Smooth muscle cell (in vitro differentiated cells): ENCODE measurements at regions not wholly inside any gene's neighbourhood (a gene's known extent, or its start where the extent isn't known, plus 50 kb on each side); places are given as distances from the start of the nearest gene placed in this dataset.
"Not testable (repeated sequence)": the region's sequence is repeated elsewhere in the genome, so short reads cannot be mapped to it uniquely, and the experiment has no call there.

Source experiments
- DNase-seq: peaks from one replicate; lab custom pipeline; 2025; ENCODE audit not compliant: unreplicated experiment; lab: John Stamatoyannopoulos, UW
- H2AFZ ChIP-seq: fragments of 200-600 bp; sonication (generic); 2 replicates; pipeline ENCODE4 v1.6.0; 2016; ENCODE audit warnings: antibody characterized with exemption, low read depth, mild to moderate bottlenecking
- H3F3A ChIP-seq: fragments of 200-600 bp; sonication (generic); 2 replicates; pipeline ENCODE4 v1.6.0; 2017; ENCODE audit warnings: antibody characterized with exemption, low read depth
- H3K27ac ChIP-seq: fragments of 200-600 bp; sonication (generic); 2 replicates; pipeline ENCODE4 v1.5.1; 2016; ENCODE audit warnings: low read depth, mild to moderate bottlenecking
- H3K27me3 ChIP-seq: fragments of 200-600 bp; sonication (generic); 2 replicates; pipeline ENCODE4 v1.6.1; 2016; ENCODE audit warnings: low read depth, mild to moderate bottlenecking
- H3K36me3 ChIP-seq: fragments of 200-600 bp; sonication (generic); 2 replicates; pipeline ENCODE4 v1.5.1; 2016; ENCODE audit warnings: low read depth
- H3K4me1 ChIP-seq: fragments of 200-600 bp; sonication (generic); 2 replicates; pipeline ENCODE4 v1.5.1; 2016; ENCODE audit warnings: low read depth
- H3K4me2 ChIP-seq: fragments of 200-600 bp; sonication (generic); 2 replicates; pipeline ENCODE4 v1.6.0; 2016; ENCODE audit warnings: mild to moderate bottlenecking
- H3K4me3 ChIP-seq: fragments of 200-600 bp; sonication (generic); 2 replicates; pipeline ENCODE4 v1.5.1; 2016; ENCODE audit warnings: mild to moderate bottlenecking
- H3K79me2 ChIP-seq: fragments of 200-600 bp; sonication (generic); 2 replicates; pipeline ENCODE4 v1.6.0; 2016; ENCODE audit warnings: low read depth, mild to moderate bottlenecking
- H3K9ac ChIP-seq: fragments of 200-600 bp; sonication (generic); 2 replicates; pipeline ENCODE4 v1.6.0; 2016; ENCODE audit warnings: low read depth
- H3K9me3 ChIP-seq: fragments of 200-600 bp; sonication (generic); replicated peaks from 2 replicates; pipeline ENCODE4 v1.5.1; 2016; ENCODE audit warnings: low read depth
- H4K20me1 ChIP-seq: fragments of 200-600 bp; sonication (generic); 2 replicates; pipeline ENCODE4 v1.6.0; 2016; ENCODE audit warnings: low read depth
- WGBS: methylation state at CpG from one replicate; pipeline ENCODE4 v1.1.7; 2016; ENCODE audit warnings: low lambda C conversion rate; 5-methylcytosine and 5-hydroxymethylcytosine counted together
- TF ChIP-seq, protein P1 (sequence below): fragments of 200-600 bp; sonication (generic); IDR thresholded peaks from 2 replicates; pipeline ENCODE4 v1.5.1; 2017; ENCODE audit warnings: borderline replicate concordance, mild to moderate bottlenecking, antibody characterized with exemption; ENCODE audit not compliant: insufficient read depth, poor library complexity, severe bottlenecking

DNA sequence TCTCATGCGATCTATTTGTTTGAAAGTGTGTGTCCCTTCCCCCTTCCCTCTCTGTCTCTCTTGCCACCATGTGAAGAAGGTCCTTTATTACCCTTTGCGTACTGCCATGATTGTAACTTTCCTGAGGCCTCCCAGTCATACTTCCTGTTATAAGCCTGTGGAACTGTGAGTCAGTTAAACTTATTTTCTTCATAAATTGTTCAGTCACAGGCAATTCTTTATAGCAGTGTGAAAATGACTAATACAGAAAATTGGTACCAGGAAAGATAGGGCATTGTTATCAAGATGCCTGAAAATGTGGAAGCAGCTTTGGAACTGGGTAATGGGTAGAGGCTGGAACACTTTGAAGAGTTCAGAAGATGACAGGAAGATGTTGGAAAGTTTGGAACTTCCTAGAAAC lies 743.7 kb upstream of the NECTIN3 start:
- H2AFZ ChIP-seq = peak overlapping the region; percentile 66
- WGBS = 89% methylated on average over 2 of the region's 2 CpGs
- DNase-seq = no peak

DNA sequence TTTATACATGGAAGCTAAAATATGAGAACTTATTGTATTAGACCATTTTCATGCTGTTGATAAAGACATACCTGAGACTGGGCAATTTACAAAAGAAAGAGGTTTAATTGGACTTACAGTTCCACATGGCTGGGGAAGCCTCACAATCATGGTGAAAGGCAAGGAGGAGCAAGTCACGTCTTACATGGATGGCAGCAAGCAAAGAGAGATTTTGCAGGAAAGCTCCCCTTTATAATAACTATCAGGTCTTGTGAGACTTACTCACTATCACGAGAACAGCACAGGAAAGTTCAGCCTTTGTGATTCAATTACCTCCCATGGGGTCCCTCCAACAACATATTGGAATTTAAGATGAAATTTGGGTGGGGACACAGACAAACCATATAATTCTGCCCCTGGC lies 740.1 kb upstream of the NECTIN3 start:
- not testable (repeated sequence) for H3K4me3 ChIP-seq, H3K4me2 ChIP-seq, H3K79me2 ChIP-seq, H2AFZ ChIP-seq, H3F3A ChIP-seq, DNase-seq, H3K27me3 ChIP-seq, H3K4me1 ChIP-seq, H3K9me3 ChIP-seq, H3K9ac ChIP-seq, H4K20me1 ChIP-seq, H3K36me3 ChIP-seq, H3K27ac ChIP-seq
- WGBS = 85% methylated on average over 2 of the region's 2 CpGs

More for the DNA sequence above, 743.7 kb upstream of the NECTIN3 start:
- Histone ChIP-seq H4K20me1 (no peaks in the 10 kb centered on the region), H3K4me2 (no peak overlapping the region), H3K36me3 (no peaks in the 10 kb centered on the region), H3K9ac (no peak overlapping the region), H3K9me3 (no peaks in the 10 kb centered on the region), H3K4me1 (no peaks in the 10 kb centered on the region), H3K79me2 (no peaks in the 10 kb centered on the region), H3K4me3 (no peak overlapping the region), H3K27me3 (no peaks in the 10 kb centered on the region), H3F3A (no peaks in the 10 kb centered on the region), H3K27ac (no peak overlapping the region)
- TF ChIP-seq, protein P1, sequence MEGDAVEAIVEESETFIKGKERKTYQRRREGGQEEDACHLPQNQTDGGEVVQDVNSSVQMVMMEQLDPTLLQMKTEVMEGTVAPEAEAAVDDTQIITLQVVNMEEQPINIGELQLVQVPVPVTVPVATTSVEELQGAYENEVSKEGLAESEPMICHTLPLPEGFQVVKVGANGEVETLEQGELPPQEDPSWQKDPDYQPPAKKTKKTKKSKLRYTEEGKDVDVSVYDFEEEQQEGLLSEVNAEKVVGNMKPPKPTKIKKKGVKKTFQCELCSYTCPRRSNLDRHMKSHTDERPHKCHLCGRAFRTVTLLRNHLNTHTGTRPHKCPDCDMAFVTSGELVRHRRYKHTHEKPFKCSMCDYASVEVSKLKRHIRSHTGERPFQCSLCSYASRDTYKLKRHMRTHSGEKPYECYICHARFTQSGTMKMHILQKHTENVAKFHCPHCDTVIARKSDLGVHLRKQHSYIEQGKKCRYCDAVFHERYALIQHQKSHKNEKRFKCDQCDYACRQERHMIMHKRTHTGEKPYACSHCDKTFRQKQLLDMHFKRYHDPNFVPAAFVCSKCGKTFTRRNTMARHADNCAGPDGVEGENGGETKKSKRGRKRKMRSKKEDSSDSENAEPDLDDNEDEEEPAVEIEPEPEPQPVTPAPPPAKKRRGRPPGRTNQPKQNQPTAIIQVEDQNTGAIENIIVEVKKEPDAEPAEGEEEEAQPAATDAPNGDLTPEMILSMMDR = no peak

DNA sequence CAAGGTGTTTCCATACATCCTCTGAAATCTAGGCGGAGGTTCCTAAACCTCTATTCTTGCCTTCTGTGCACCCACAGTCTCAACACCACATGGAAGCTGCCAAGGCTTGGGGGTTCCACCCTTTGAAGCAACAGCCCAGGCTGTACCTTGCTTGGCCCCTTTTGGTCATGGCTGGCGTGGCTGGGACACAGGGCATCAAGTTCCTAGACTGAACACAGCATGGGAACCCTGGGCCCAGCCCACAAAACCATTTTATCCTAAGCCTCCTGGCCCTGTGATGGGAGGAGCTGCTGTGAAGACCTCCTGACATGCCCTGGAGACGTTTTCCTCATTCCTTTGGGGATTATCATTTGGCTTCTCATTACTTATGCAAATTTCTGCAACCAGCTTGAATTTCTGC lies 739.0 kb upstream of the NECTIN3 start:
- H3K79me2 ChIP-seq = no peaks in the 10 kb centered on the region
- no peaks in the 10 kb centered on the region for H3K36me3 ChIP-seq
- no peak overlapping the region for H3K9ac ChIP-seq
- H2AFZ ChIP-seq = no peak overlapping the region
- no peak overlapping the region for H3K4me3 ChIP-seq
- H3K27ac ChIP-seq = no peak overlapping the region
- H3F3A ChIP-seq = no peaks in the 10 kb centered on the region
- no peaks in the 10 kb centered on the region for H3K4me1 ChIP-seq
- TF ChIP-seq, protein P1 = no peak
- no peak overlapping the region for H3K4me2 ChIP-seq
- DNase-seq = no peak
- H4K20me1 ChIP-seq = no peaks in the 10 kb centered on the region
- peaks cover 3% of the 10 kb centered on the region for H3K9me3 ChIP-seq
- H3K27me3 ChIP-seq = no peaks in the 10 kb centered on the region
- 83% methylated on average over 3 of the region's 3 CpGs for WGBS

DNA sequence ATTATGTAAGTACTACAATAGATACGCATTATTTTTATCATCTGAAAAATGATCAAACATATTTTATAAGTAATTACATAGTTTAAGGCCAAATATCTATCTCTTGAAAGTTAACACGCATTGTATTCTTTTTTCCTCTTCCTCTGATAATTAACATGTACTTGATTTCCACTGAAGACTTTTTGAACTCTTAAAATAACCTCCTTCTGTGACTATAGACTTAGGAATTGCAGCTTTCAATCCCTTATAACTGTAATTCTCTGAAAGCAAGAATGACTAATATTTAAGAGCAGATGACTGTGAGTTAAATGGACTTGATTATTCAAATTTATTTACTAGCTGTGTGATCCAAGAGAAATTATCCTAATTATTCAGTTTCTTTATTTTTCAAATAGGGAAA lies 730.6 kb upstream of the NECTIN3 start:
- no peaks in the 10 kb centered on the region for H4K20me1 ChIP-seq
- no peak for DNase-seq
- WGBS = 78% methylated on average over 2 of the region's 2 CpGs

More for the DNA sequence above, 730.6 kb upstream of the NECTIN3 start:
- H3K79me2 ChIP-seq = no peaks in the 10 kb centered on the region
- peak overlapping the region; percentile 33 for H3K27ac ChIP-seq
- no peak overlapping the region for H2AFZ ChIP-seq
- peaks cover 3% of the 10 kb centered on the region for H3K9me3 ChIP-seq
- no peak overlapping the region for H3K9ac ChIP-seq
- H3K4me3 ChIP-seq = no peak overlapping the region
- H3K36me3 ChIP-seq = no peaks in the 10 kb centered on the region
- no peaks in the 10 kb centered on the region for H3F3A ChIP-seq
- TF ChIP-seq, protein P1 = no peak
- peak overlapping the region; percentile 25 for H3K4me2 ChIP-seq
- peaks cover 2% of the 10 kb centered on the region for H3K4me1 ChIP-seq
- no peaks in the 10 kb centered on the region for H3K27me3 ChIP-seq
